ENCODE measurements at regions not wholly inside any gene's neighbourhood (a gene's known extent, or its start where the extent isn't known, plus 50 kb on each side); places are given as distances from the start of the nearest gene placed in this dataset.

GRCh38 chr21:24272521-24272938 is 1334.8 kb downstream of the MRPL39 start:
- TF ChIP-seq EP300 (IDR thresholded peaks at IDR 0.05) = no peak
- TF ChIP-seq CTCF (IDR thresholded peaks at IDR 0.05) = no peak
- TF ChIP-seq POLR2AphosphoS5 (IDR thresholded peaks at IDR 0.05) = no peak
- TF ChIP-seq POLR2A (IDR thresholded peaks at IDR 0.05) = no peak
